ENCODE measurements at regions not wholly inside any gene's neighbourhood (a gene's known extent, or its start where the extent isn't known, plus 50 kb on each side); places are given as distances from the start of the nearest gene placed in this dataset.

DNA sequence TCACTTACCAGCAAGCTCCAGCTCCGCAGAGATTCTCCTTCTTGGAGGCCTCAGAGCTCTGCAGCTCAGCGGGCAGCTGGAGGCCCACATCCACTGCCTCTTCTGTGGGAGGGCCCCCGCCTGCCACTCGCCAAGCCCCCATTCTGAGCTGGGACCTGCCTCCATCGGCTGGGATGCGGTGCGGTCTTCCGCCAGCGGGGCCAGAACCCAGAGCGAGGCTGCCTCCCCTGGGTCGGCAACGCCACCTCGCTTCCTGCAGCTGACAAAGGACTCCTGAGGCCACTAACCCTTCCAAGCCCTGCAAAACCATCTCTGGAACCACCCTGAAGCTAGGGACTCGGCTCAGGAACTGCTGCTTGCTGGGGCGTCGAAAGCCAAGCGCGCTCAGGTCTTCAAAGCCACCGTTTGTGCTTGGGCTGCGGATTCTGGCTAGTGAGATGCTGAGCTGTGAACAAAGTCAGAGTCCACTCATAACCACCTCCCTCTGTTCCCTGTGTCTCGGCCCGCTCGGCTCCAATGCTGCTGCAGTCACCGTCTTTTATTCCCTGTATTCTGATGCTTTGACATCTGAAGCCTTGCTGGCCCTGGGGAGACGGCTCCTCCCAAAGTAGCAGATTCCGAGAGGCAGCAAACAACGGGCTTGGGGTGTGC lies 174.3 kb downstream of the ENGASE start:
- DNase-seq (ENCODE audit: low read depth in 2 of 2), result no peak

DNA sequence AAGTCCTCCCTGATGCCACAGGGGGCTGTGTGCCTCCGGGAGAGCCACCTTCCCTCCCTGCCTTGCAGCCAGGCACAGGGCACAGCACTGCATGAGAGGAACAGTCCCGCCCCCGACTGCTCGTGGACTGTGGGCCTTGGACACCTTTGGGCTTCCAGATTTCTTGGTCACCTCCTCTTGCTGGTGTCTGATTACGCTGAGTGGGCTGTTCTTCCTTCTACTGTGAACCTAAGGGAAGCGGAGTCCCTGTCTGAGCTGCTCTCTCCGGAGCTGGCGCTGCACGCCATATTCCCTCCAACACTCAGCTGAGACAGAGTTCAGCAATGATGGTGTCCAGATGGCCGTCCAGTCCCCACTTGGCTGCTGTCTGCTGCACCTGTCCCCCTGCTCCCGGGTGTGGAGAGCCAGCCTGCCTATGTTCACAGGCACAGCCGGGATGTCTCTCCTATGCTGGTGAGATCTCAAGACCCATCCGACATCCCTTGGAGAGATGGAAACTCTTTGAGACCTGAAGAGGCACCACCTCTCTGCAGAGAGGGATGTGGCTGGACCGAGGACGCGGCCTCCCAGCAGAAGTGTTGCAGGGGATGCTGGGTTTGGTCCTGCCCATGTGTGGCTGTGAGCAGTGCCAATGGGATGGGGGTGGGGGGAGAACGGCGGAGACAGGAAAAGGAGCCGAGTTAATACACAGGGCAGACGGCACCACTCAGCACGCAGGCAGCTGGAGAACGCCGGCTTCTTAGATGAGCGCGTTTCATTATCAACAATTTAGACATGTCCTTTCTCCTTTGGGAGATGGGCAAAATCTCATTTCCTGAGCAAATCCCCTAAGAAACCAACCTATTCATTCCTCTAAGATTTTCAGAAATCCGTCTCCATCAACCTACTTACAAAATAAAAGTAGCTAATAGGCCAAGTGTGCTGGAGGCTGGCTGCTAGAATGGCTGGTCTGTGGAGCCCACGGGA lies 171.9 kb downstream of the ENGASE start:
- no peak for DNase-seq (ENCODE audit: low read depth in 2 of 2)

DNA sequence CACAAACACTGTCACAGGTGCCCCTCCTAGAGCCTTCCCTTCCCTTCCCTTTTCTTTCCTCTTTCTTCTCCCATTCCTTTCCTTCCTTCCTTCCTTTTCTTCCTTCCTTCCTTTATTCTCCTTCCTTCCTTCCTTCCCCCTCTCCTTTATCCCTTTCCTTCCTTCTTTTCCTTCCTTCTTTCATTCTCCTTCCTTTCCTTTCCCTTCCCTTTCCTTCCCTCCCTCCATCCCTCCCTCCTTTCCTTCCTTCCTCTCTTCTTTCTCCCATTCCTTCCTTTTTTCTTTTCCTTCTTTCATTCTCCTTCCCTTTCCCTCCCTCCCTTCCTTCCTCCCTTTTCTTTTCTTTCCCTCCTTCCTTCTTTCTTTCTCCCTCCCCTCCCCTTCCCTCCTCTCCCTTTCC lies 170.0 kb downstream of the ENGASE start:
- no peak for DNase-seq (ENCODE audit: low read depth in 2 of 2)

DNA sequence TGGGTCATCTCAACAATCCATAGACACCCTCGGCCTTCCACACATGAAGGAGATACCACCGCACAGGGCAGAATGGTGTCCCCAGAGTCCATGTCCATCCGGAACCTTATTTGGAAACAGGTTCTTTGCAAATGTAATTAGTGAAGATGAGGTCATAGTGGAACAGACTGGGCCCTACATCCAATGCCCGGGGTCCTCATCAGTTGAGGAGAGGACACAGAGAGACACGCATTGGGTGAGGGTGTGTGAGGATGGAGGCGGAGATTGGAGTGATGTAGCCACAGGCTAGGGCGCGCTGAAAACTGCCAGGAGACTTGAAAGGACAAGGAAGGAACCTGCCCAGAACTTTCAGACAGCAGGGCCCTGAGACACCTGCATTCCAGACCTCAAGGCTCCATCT lies 169.4 kb downstream of the ENGASE start:
- no peak for DNase-seq (ENCODE audit: low read depth in 2 of 2)

DNA sequence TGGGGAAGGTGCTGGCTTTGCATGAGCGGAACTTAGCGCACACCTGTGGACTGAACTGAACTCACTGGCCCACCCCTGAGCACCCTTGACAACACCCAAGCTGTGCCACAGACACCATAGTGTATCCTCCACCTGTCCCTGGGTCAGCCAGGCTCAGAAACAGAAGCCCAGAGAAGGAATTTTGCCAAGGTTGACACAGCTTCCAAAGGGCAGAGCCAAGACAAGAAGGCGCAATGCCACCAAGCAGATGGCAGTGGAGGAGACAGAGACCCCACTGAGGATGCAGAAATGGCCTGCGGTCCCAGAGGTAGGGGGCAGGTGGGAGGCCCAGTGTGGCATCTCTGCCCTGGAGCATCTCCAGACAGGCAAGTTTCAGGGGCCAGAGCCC lies 169.0 kb downstream of the ENGASE start:
- no peak for DNase-seq (ENCODE audit: low read depth in 2 of 2)

DNA sequence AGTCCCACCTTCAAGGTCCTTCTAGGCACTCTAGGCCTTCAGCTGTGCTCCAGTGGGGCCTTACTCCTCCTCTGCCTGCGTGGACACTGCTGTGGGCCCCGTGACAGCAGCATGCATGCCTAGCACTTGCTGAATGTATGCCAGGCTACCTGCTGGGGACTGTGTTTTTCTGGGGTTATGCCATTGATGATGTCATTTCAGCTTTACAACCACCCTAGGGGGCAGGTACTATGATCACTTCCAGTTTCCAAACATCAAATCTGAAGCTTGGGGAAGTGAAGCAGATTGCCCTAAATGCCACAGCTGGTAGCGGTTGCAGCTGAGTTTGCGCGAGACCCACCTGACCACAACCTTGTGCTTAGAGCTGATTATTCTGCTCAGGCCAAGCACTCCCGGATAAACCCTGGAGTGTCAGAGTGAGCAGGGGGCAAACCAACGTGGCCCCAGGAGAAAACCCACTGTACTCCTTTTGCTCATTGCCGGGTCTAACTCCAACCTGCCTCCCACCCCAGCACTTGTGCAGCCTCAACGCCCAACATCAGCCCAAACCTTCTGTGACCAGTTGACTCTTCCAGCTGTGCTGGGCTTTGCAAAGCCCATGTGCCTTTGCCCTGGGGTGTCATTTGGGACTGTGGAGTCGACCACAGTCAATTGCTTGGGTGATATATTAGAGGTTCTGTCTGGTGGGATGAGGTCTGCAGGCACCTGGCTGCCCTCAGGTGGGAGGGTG lies 168.4 kb downstream of the ENGASE start:
- no peak for DNase-seq (ENCODE audit: low read depth in 2 of 2)

DNA sequence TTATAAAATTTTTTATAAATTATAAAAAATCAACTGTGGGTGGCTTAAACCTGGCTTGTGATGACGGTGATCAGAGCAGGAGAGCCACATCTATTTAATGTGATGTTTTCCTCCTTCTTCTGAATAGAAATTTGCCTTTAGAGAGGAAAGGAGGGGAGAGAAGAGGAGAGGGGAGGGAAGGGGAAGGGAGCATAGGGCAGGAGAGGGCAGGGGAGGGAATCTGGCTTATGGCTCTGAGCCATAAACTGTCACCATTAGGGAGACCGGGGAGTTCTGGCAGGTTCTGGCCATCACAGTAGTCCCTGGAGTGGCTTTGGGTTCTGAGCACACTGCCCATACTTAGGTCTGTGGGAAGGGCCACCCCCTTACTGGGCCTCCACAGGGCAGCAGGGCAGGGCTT lies 167.8 kb downstream of the ENGASE start:
- DNase-seq (ENCODE audit: low read depth in 2 of 2), result no peak

DNA sequence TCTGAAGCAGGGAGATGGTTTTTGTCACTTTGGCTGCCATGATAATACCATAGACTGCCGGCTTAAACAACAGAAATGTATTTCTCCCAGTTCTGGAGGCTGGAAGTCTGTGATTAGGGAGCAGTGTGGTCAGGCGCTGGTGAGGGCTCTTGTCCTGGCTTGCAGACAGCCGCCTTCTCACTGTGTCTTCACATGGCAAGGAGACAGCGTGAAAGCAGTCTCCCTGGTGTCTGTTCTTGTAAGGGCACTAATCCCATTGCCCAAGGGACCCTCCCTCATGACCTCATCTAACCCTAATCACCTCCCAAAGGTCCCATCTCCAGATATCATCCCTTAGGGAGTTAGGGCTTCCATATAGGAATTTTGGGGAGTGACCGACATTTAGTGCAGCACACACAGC lies 167.0 kb downstream of the ENGASE start:
- DNase-seq (ENCODE audit: low read depth in 2 of 2), result no peak

DNA sequence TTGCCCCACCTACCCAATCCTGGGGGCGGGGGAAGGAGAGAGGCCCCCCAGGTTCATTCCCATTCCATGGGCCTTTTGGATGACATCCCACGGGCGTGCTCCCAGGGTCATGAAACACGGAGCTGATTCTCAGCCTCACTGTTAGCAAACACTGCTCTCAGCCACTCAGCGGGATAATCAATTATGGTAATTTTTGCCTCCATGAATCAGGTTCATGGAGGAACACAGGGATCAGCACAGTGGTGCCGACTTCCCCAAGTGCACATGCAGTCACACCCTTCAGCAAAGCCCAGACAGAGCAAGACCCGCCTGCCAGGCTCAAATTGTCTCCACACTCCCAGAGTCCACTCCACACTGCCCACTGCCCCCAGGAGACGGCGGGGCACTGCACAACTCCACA lies 164.6 kb downstream of the ENGASE start:
- no peak for DNase-seq (ENCODE audit: low read depth in 2 of 2)

DNA sequence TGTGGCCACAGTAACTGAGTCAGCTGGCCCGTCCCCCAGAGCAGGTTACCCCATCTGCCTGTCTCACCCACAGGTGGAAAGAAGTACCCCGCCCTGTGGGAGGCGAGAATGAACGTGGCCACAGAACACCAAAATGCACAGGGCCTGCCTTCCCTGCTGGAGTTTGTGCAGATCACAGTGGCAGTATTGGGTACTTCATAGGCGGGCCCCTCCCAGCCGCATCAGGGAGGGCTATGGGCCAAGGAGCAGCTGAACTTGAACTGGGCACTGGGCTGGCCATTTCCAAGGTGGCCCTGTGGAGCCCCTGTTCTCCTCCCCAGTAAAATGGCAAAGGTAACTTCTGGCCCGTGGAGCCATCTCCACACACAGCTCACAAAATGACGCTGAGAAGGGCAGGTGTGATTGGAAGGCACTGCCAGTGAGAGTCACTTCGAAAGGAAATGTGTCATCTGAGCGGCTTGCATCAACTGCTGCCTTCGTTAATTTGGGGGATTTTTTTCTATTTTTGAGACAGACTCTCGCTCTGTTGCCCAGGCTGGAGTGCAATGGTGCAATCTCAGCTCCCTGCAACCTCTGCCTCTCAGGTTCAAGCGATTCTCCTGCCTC lies 162.9 kb downstream of the ENGASE start:
- DNase-seq (ENCODE audit: low read depth in 2 of 2), result no peak

DNA sequence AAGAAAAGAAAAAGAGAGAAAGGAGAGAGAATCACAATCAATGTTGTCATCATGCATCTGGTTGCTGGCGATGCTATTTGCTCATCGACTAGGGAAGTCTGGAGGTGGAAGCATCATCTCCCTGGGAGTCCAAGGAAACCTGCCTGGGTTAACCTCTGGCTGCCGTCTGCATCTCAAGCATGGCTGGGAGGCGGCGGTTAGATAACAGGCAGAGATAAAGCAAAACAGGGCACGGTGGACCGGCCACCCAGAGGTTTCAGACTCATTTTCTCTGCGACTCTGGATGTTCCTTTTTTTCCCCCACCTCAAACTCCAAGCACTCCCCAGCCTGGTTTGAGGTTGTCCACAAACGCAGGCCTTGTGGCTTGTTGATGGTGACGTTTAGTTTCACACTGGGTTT lies 161.2 kb downstream of the ENGASE start:
- DNase-seq (ENCODE audit: low read depth in 2 of 2), result no peak

DNA sequence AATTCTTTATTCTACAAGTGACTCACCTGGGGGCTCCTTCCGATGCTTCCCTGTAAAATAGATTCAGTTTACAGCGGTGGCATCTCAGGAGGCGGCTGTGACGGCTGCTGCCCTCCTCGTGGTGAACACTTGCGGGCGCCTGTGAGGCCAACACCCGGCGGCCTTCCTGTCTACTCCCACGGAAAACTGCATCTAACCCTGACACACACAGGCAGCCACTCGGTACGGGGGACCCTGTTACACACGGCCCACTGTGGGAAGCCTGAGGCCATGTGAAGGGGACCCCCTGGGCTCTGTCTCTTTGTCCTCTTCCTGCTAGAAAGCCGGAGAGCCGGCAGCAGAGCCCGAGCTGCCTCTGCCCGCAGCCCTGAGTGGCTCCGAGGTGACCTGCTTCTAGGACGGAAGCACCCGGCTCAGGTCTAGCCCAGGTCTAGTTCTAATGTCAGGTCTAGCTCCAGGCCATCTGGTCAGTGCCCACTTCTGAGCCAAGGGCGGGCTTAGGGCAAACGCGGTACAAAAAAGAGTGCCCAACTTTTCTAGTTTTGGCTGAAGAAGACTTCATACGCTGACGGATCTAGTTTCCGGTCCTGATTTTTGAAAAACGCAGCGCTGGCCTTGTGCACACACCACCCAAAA lies 159.4 kb downstream of the ENGASE start:
- DNase-seq (ENCODE audit: low read depth in 2 of 2), result no peak

DNA sequence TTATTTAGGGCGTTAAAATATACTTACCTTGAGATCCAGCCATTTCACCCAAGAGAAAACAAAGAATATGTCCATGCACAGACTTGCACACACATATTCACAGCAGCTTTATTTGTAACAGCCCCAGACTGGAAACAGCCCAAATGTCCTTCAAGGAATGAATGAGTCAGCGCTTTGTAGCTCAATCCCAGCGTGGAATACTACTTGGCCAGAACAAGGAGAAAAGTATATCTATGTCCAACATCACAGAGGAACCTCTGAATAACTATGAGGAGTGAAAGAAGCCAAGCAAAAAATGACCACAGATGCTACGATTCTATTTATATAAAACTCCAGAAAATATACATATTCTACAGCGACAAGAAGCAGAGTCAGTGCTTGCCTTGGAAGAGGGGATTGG lies 158.3 kb downstream of the ENGASE start:
- DNase-seq (ENCODE audit: low read depth in 2 of 2), result no peak

DNA sequence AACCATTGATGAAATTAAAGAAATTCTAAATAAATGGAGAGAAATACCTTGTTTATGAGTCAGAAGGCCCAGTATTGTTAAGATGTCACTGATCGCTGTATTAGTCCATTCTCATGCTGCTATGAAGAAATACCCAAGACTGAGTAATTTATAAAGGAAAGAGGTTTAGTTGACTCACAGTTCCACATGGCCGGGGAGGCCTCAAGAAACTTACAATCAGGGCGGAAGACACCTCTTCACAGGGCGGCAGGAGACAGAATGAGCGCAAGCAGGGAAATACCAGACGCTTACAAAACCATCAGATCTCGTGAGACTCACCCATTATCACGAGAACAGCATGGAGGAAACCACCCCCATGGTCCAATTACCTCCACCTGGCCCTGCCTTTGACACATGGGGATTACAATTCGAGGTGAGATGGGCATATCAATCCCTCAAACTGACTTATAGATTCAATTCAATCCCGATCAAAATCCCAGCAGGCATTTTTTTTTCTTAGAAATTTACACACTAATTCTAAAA lies 157.2 kb downstream of the ENGASE start:
- DNase-seq (ENCODE audit: low read depth in 2 of 2), result no peak

DNA sequence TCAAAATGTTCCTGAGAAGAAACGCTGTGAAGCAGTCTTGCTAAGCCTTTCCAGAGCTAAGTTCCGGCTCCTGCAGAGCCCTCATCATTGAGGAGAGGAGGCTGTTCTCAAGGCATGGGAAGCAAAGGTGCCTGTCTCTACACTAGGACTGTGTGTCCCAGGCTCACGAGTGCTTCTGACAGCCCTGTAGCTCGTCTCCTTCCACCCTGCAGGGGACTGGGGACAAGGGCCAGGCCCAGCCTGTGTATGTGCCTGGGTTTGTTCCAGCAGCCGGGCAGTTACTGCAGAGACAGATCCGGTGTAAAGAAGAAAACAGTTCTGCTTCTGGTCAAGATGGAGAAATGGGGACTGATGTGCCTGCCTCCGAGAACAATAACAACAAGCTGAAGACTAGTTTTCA lies 156.0 kb downstream of the ENGASE start:
- DNase-seq (ENCODE audit: low read depth in 2 of 2), result no peak

DNA sequence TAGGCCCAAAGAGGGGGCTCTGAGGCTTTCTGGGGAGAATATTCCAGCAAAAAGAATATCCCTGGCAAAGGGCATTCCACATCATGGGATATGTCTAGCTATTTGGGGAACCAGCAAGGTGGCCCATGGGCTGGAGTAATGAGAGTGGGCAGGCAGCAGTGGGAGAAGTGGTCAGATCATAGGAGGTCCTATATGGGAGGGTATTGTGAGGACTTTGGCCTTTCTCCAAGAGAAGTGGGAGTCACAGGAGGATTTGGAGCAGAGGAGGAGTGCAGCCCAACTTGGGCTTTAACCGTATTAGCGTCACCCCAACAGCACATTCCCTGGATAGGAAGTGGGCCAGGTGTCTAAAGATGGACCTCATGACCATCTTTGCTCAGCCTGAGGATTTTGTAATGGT lies 151.4 kb downstream of the ENGASE start:
- DNase-seq (ENCODE audit: low read depth in 2 of 2), result no peak

DNA sequence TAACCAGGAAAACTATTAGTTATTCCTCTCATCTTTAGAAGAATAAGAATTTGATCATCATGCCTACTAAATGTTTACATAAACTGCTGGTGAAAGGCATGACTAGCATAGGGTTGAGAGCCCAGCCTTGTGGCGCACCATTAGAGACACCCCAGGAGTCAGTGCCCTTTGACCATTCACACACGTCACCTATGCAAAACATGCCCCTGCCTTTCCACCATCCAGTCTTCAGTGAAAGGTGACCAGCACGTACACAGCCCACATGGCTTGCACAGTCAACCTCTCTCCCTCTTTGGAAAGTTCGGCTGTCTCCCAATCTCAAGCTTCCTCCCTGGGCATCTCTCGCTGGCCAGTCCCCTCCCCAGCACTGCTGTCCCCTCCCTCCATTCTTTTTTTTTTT lies 150.3 kb downstream of the ENGASE start:
- DNase-seq (ENCODE audit: low read depth in 2 of 2), result no peak

DNA sequence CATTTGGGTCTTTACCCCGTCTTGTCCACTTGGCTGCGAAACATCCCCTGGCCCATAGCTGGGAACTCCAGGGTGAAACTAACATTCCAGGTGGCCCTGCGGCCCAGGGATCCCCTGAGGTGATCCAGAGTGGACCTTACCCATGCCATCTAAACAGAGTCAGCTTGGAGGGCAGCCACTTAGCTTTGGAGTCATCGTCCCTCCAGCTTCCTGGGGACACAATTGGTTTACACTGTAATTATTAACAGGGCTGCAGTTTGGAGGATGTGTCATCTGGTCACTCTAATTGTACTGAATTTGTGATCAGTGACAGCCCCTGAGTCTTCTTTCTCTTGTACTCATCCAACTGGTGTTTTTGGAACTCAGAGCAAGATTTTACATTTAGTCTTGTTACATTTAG lies 149.9 kb downstream of the ENGASE start:
- no peak for DNase-seq (ENCODE audit: low read depth in 2 of 2)

DNA sequence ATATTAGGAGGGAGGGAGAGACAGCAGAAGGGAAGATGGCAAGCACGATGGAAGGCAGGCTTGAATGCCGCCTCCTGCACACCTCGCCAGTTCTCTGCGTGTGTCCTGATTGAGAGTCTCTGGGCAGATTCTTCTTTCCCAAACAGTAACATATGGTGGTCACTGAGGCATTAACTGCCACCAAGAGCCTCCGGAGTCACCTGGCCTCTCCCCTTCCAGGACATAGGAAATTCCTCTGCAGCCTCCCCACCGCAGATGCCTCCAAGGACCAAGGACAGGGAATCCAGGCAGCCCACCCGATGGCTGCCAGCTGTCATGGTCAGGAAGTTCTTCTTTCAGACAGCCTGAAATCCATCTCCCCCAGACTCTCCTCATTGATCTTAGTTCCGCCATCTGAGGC lies 149.3 kb downstream of the ENGASE start:
- DNase-seq (ENCODE audit: low read depth in 2 of 2), result no peak

DNA sequence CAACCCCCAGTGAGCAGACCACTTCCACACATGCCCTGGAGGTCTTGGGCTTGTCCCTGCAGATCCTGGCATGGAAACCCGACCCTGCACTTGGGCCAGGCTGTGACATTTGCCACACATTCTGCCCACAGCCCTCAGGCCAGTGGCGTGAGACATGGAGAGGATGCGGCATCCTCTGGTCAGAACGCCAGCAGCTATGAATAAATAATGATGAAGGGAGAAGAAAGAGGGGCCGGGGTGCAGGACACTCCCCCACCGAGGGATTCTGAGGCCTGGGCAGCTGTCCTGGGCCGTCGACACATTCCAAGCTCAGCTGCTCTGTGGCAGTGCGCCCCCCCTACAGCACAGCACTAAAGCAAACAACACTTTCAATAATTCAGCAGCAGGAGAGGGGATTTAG lies 148.8 kb downstream of the ENGASE start:
- no peak for DNase-seq (ENCODE audit: low read depth in 2 of 2)

DNA sequence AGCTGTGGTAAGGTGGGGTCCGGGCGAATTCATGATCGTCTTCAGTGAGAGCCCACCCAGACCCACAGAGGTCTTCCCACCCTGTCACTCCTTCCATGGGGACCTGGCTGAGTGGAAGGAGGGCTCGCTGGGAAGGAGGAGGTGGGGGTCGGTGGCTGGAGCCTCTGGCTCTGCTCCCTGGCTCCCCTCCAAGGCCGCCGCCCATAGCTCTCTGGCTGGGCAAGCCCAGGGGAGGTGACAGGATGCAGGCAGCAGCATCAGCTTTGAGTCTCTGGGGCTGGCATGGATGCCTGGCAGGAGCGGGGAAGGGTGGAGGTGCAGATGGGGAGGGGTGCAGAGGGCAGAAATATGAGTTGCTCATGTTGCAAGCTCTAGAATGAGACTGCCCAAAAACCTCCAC lies 147.0 kb downstream of the ENGASE start:
- no peak for DNase-seq (ENCODE audit: low read depth in 2 of 2)

Data from activated CD8-positive, alpha-beta memory T cell treated with anti-CD3 and anti-CD28 coated beads for 4 hours (primary cell).